ENCODE measurements at regions not wholly inside any gene's neighbourhood (a gene's known extent, or its start where the extent isn't known, plus 50 kb on each side); places are given as distances from the start of the nearest gene placed in this dataset.

DNA sequence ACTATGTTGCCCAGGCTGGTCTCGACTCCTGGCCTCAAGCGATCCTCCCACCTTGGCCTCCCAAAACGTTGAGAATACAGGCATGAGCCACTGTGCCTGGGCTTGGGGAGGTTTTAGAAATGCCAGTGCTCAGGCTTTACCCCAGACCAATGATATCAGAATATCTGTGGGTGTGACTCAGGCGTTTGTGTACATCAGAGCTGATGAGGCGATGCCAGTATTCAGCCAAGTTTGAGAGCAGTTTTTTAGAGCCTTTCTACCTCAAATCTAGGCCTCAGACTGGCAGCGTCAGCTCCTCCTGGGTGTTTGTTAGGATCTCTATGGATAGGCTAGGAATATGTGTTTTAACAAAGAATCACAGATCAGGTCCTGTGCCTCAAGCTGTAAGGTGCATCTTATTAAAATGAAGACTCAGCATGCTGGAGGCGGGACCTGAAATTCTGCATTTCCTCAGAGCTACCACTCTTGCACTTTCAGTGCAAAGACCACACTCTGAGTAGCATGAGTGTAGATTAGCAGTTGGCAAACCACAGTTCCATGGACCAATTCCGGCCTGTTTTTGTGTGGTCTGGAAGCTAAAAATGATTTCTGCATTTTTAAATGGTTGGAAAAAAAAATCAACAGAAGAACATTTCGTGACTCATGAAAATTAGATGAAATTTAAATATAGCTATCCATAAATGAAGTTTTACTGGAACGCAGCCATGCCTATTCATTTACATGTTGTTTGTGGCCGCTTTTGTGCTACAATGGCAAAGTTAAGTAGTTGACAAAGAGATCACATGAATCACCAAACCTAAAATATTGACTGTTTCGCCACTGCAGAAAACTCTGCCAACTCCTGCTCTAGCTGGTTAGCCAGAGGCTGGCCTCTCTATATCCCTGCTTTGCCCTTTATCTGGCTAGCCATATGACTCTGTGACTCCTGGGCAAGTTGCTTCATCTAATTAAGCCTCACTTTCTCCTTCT, 92.2 kb downstream of the KLF4 start:
- Histone ChIP-seq H3K9me2 (replicated peaks; ENCODE audit: low read depth, low read length) (no peaks in the 10 kb centered on the region), H3K27me3 (ENCODE audit: insufficient read depth, low read length, poor library complexity, severe bottlenecking) (no peaks in the 10 kb centered on the region), H3K4me3 (ENCODE audit: low read length, poor library complexity, severe bottlenecking) (no peak overlapping the region), H3K36me3 (ENCODE audit: insufficient read depth, low read length) (no peaks in the 10 kb centered on the region), H3K79me2 (ENCODE audit: insufficient read depth, low read length) (no peaks in the 10 kb centered on the region), H3K4me2 (ENCODE audit: low read depth, low read length, poor library complexity, severe bottlenecking) (no peak overlapping the region), H2AFZ (ENCODE audit: low read length) (no peak overlapping the region), H3F3A (ENCODE audit: low read depth) (no peaks in the 10 kb centered on the region), H3K4me1 (ENCODE audit: insufficient read depth, low read length, poor library complexity, severe bottlenecking) (no peaks in the 10 kb centered on the region), H3K9me3 (ENCODE audit: insufficient read depth, low read depth, low read length) (no peaks in the 10 kb centered on the region; the same call in 1 of the 2 replicates), H4K20me1 (ENCODE audit: insufficient read depth, low read length, poor library complexity, severe bottlenecking) (no peaks in the 10 kb centered on the region), H3K9ac (ENCODE audit: low read depth, low read length, poor library complexity, severe bottlenecking) (no peak overlapping the region)
- TF ChIP-seq, protein P1, sequence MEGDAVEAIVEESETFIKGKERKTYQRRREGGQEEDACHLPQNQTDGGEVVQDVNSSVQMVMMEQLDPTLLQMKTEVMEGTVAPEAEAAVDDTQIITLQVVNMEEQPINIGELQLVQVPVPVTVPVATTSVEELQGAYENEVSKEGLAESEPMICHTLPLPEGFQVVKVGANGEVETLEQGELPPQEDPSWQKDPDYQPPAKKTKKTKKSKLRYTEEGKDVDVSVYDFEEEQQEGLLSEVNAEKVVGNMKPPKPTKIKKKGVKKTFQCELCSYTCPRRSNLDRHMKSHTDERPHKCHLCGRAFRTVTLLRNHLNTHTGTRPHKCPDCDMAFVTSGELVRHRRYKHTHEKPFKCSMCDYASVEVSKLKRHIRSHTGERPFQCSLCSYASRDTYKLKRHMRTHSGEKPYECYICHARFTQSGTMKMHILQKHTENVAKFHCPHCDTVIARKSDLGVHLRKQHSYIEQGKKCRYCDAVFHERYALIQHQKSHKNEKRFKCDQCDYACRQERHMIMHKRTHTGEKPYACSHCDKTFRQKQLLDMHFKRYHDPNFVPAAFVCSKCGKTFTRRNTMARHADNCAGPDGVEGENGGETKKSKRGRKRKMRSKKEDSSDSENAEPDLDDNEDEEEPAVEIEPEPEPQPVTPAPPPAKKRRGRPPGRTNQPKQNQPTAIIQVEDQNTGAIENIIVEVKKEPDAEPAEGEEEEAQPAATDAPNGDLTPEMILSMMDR (conservative IDR thresholded peaks at IDR 0.05; ENCODE audit: low read length): no peak

DNA sequence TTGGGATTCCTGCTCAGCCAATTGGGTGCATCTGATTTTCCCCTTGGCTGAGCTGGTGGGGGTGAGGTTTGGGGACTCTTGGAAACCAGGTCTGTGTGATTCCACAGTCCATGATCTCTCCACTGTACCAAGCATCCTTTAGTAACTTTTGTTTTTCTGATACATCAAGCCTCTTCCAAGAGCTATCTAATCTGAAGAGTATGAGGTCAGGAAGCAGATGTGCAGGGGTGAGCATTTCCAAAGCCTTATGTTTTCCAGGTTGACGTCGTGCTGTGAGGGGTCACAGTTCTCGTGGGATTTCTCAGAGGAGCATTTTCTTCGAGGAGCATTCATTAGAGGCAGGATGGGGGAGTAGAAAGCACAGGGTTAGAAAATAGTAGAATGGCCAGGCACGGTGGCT, 95.3 kb downstream of the KLF4 start:
- H3K9me3 ChIP-seq (ENCODE audit: insufficient read depth, low read depth, low read length): no peaks in the 10 kb centered on the region; the same call in 1 of the 2 replicates
- H4K20me1 ChIP-seq (ENCODE audit: insufficient read depth, low read length, poor library complexity, severe bottlenecking): no peaks in the 10 kb centered on the region
- H3K4me3 ChIP-seq (ENCODE audit: low read length, poor library complexity, severe bottlenecking): no peak overlapping the region
- no peak overlapping the region for H3K4me2 ChIP-seq (ENCODE audit: low read depth, low read length, poor library complexity, severe bottlenecking)
- no peaks in the 10 kb centered on the region for H3F3A ChIP-seq (ENCODE audit: low read depth)
- no peaks in the 10 kb centered on the region for H3K9me2 ChIP-seq (replicated peaks; ENCODE audit: low read depth, low read length)
- no peaks in the 10 kb centered on the region for H3K36me3 ChIP-seq (ENCODE audit: insufficient read depth, low read length)
- no peaks in the 10 kb centered on the region for H3K4me1 ChIP-seq (ENCODE audit: insufficient read depth, low read length, poor library complexity, severe bottlenecking)
- H2AFZ ChIP-seq (ENCODE audit: low read length): no peak overlapping the region
- no peaks in the 10 kb centered on the region for H3K27me3 ChIP-seq (ENCODE audit: insufficient read depth, low read length, poor library complexity, severe bottlenecking)
- H3K9ac ChIP-seq (ENCODE audit: low read depth, low read length, poor library complexity, severe bottlenecking): no peak overlapping the region
- no peak for TF ChIP-seq EZH2phosphoT487 (IDR thresholded peaks at IDR 0.05; ENCODE audit: borderline replicate concordance)
- TF ChIP-seq, protein P1 (conservative IDR thresholded peaks at IDR 0.05; ENCODE audit: low read length): no peak
- no peaks in the 10 kb centered on the region for H3K79me2 ChIP-seq (ENCODE audit: insufficient read depth, low read length)

DNA sequence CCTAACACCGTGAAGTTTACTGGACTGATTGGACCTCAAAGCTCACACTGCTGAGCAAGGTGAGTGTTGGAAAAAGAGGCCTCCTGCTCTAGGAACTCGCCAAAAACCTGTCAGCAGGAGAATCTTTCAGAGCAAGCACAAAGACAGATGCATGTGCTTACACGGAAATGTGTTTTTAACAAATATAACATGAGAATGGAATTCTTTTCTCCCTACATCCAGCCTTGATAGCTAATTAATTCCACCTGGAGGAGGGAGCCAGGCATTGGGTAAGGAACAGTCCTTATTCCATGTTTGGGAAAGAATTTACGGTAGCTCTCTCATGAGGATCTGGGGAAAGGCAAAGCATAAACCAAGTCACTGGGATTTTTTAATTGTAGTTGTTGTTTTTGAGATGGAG, 98.8 kb downstream of the KLF4 start:
- no peaks in the 10 kb centered on the region for H3K36me3 ChIP-seq (ENCODE audit: insufficient read depth, low read length)
- H2AFZ ChIP-seq (ENCODE audit: low read length): no peak overlapping the region
- H3K4me1 ChIP-seq (ENCODE audit: insufficient read depth, low read length, poor library complexity, severe bottlenecking): no peaks in the 10 kb centered on the region
- H3K4me2 ChIP-seq (ENCODE audit: low read depth, low read length, poor library complexity, severe bottlenecking): no peak overlapping the region
- no peak overlapping the region for H3K9ac ChIP-seq (ENCODE audit: low read depth, low read length, poor library complexity, severe bottlenecking)
- H3K9me3 ChIP-seq (ENCODE audit: insufficient read depth, low read depth, low read length): no peaks in the 10 kb centered on the region; the same call in 1 of the 2 replicates
- no peaks in the 10 kb centered on the region for H3F3A ChIP-seq (ENCODE audit: low read depth)
- no peak for TF ChIP-seq EZH2phosphoT487 (IDR thresholded peaks at IDR 0.05; ENCODE audit: borderline replicate concordance)
- TF ChIP-seq, protein P1 (conservative IDR thresholded peaks at IDR 0.05; ENCODE audit: low read length): no peak
- H4K20me1 ChIP-seq (ENCODE audit: insufficient read depth, low read length, poor library complexity, severe bottlenecking): no peaks in the 10 kb centered on the region
- no peaks in the 10 kb centered on the region for H3K27me3 ChIP-seq (ENCODE audit: insufficient read depth, low read length, poor library complexity, severe bottlenecking)
- H3K4me3 ChIP-seq (ENCODE audit: low read length, poor library complexity, severe bottlenecking): no peak overlapping the region
- no peaks in the 10 kb centered on the region for H3K9me2 ChIP-seq (replicated peaks; ENCODE audit: low read depth, low read length)
- H3K79me2 ChIP-seq (ENCODE audit: insufficient read depth, low read length): no peaks in the 10 kb centered on the region

Measured in Loucy (cell line).